H9 (cell line): ENCODE measurements at regions not wholly inside any gene's neighbourhood (a gene's known extent, or its start where the extent isn't known, plus 50 kb on each side); places are given as distances from the start of the nearest gene placed in this dataset.

Experiments
- DNase-seq: peaks from one replicate; pipeline ENCODE4 v3.0.0-alpha.2; 2017
- H2AFZ ChIP-seq: one replicate; pipeline ENCODE4 v1.6.1; 2013; ENCODE audit warnings: mild to moderate bottlenecking, low read length, control low read depth, moderate library complexity
- H2AK5ac ChIP-seq: 2 replicates; pipeline ENCODE4 v1.6.1; 2013; ENCODE audit warnings: low read length, control low read depth, mixed read lengths; ENCODE audit not compliant: insufficient read length
- H2BK120ac ChIP-seq: one replicate; pipeline ENCODE4 v1.6.1; 2013; ENCODE audit warnings: low read depth, mild to moderate bottlenecking, low read length, control low read depth, inconsistent platforms; ENCODE audit not compliant: poor library complexity, severe bottlenecking
- H2BK12ac ChIP-seq: 2 replicates; pipeline ENCODE4 v1.6.1; 2013; ENCODE audit warnings: low read length, control low read depth, mixed read lengths, low read depth; ENCODE audit not compliant: insufficient read length
- H2BK15ac ChIP-seq: 2 replicates; pipeline ENCODE4 v1.6.1; 2013; ENCODE audit warnings: low read depth, low read length, control low read depth
- H2BK20ac ChIP-seq: one replicate; pipeline ENCODE4 v1.6.1; 2013; ENCODE audit warnings: low read depth, mild to moderate bottlenecking, low read length, control low read depth, inconsistent platforms; ENCODE audit not compliant: poor library complexity, severe bottlenecking
- H2BK5ac ChIP-seq: 2 replicates; pipeline ENCODE4 v1.6.1; 2013; ENCODE audit warnings: low read length, control low read depth, mixed read lengths; ENCODE audit not compliant: insufficient read length
- H3K14ac ChIP-seq: 2 replicates; pipeline ENCODE4 v1.6.1; 2013; ENCODE audit warnings: low read length, control low read depth; ENCODE audit not compliant: insufficient read depth
- H3K18ac ChIP-seq: 2 replicates; pipeline ENCODE4 v1.6.1; 2013; ENCODE audit warnings: low read depth, mild to moderate bottlenecking, mixed read lengths, low read length, control low read depth; ENCODE audit not compliant: insufficient read length
- H3K23ac ChIP-seq: 2 replicates; pipeline ENCODE4 v1.6.1; 2013; ENCODE audit warnings: low read length, control low read depth, mixed read lengths, low read depth; ENCODE audit not compliant: insufficient read length
- H3K23me2 ChIP-seq: 2 replicates; pipeline ENCODE4 v1.6.1; 2013; ENCODE audit warnings: low read depth, mild to moderate bottlenecking, mixed read lengths, low read length, control low read depth; ENCODE audit not compliant: insufficient read length, poor library complexity, severe bottlenecking
- H3K27ac ChIP-seq: 2 replicates; pipeline ENCODE4 v1.5.1; 2013; ENCODE audit warnings: low read length, control low read depth, mixed read lengths, low read depth; ENCODE audit not compliant: insufficient read length
- H3K27me3 ChIP-seq: 2 replicates; pipeline ENCODE4 v1.6.1; 2013; ENCODE audit warnings: low read length, control low read depth, inconsistent platforms; ENCODE audit not compliant: insufficient read depth
- H3K4ac ChIP-seq: 2 replicates; pipeline ENCODE4 v1.6.1; 2013; ENCODE audit warnings: low read depth, mild to moderate bottlenecking, control low read depth, inconsistent platforms, low read length, moderate library complexity
- H3K4me1 ChIP-seq: 2 replicates; pipeline ENCODE4 v1.6.1; 2013; ENCODE audit warnings: low read length, control low read depth, inconsistent platforms; ENCODE audit not compliant: insufficient read depth
- H3K4me2 ChIP-seq: 2 replicates; pipeline ENCODE4 v1.6.1; 2013; ENCODE audit warnings: low read length, control low read depth, mixed read lengths; ENCODE audit not compliant: insufficient read length, insufficient read depth
- H3K56ac ChIP-seq: 2 replicates; pipeline ENCODE4 v1.6.1; 2013; ENCODE audit warnings: low read depth, mild to moderate bottlenecking, mixed read lengths, low read length, control low read depth; ENCODE audit not compliant: insufficient read length
- H3K79me1 ChIP-seq: 2 replicates; pipeline ENCODE4 v1.6.1; 2013; ENCODE audit warnings: low read depth, mild to moderate bottlenecking, moderate library complexity, low read length, control low read depth, inconsistent platforms; ENCODE audit not compliant: insufficient read depth, poor library complexity, severe bottlenecking
- H3K79me2 ChIP-seq: 2 replicates; pipeline ENCODE4 v1.6.1; 2013; ENCODE audit warnings: low read length, control low read depth, inconsistent platforms; ENCODE audit not compliant: insufficient read depth
- H3K9ac ChIP-seq: 2 replicates; pipeline ENCODE4 v1.6.1; 2013; ENCODE audit warnings: low read length, control low read depth, mixed read lengths; ENCODE audit not compliant: insufficient read length; ENCODE audit errors: extremely low read depth
- H3K9me3 ChIP-seq: one replicate; pipeline ENCODE4 v1.6.1; 2013; ENCODE audit warnings: low read depth, low read length, inconsistent platforms; ENCODE audit not compliant: control insufficient read depth
- H3T11ph ChIP-seq: one replicate; pipeline ENCODE4 v1.6.1; 2013; ENCODE audit warnings: mild to moderate bottlenecking, low read length, control low read depth, inconsistent platforms
- H4K20me1 ChIP-seq: one replicate; pipeline ENCODE4 v1.6.1; 2013; ENCODE audit not compliant: control insufficient read depth, insufficient read length, insufficient read depth
- H4K5ac ChIP-seq: 2 replicates; pipeline ENCODE4 v1.6.1; 2013; ENCODE audit warnings: low read depth, mild to moderate bottlenecking, mixed read lengths, low read length, control low read depth; ENCODE audit not compliant: insufficient read length
- H4K8ac ChIP-seq: replicated peaks from 2 replicates; pipeline ENCODE4 v1.6.1; 2013; ENCODE audit warnings: low read length, control low read depth, mixed read lengths, low read depth; ENCODE audit not compliant: insufficient read length
- H4K91ac ChIP-seq: 2 replicates; pipeline ENCODE4 v1.6.1; 2013; ENCODE audit warnings: low read depth, mild to moderate bottlenecking, moderate library complexity, mixed read lengths, low read length, control low read depth; ENCODE audit not compliant: insufficient read length
- H3K27ac Mint-ChIP-seq, 3 experiments: 2 replicates in 2 of 3; 3 replicates in 1 of 3; pipeline ENCODE4 v1.8.0; 2020 to 2021; ENCODE audit warnings: mixed read lengths in 3 of 3, mild to moderate bottlenecking in 1 of 3, moderate library complexity in 1 of 3
- H3K27me3 Mint-ChIP-seq: 2 replicates; pipeline ENCODE4 v1.8.0; 2021; ENCODE audit warnings: low read depth, mild to moderate bottlenecking, moderate library complexity, mixed read lengths
- H3K36me3 Mint-ChIP-seq, 3 experiments: 2 replicates in 2 of 3; 3 replicates in 1 of 3; pipeline ENCODE4 v1.8.0; 2020 to 2021; ENCODE audit warnings: low read depth in 3 of 3, mixed read lengths in 3 of 3; ENCODE audit not compliant: insufficient read depth in 1 of 3
- H3K4me1 Mint-ChIP-seq, 2 experiments: 2 replicates each; pipeline ENCODE4 v1.8.0; 2020; ENCODE audit warnings: mixed read lengths in 2 of 2
- H3K4me3 Mint-ChIP-seq, 2 experiments: 2 replicates in 1 of 2; 3 replicates in 1 of 2; pipeline ENCODE4 v1.8.0; 2020 to 2021; ENCODE audit warnings: mild to moderate bottlenecking in 2 of 2, mixed read lengths in 2 of 2, moderate library complexity in 1 of 2
- H3K9me3 Mint-ChIP-seq, 2 experiments: 2 replicates in 1 of 2; 3 replicates in 1 of 2; pipeline ENCODE4 v1.8.0; 2020; ENCODE audit warnings: mild to moderate bottlenecking in 2 of 2, mixed read lengths in 2 of 2, moderate library complexity in 1 of 2
- TF ChIP-seq, protein P1 (sequence below): fragments of 200-600 bp; sonication (generic); conservative IDR thresholded peaks from 3 replicates; pipeline ENCODE4 v1.8.0; 2021; ENCODE audit warnings: antibody characterized with exemption, mild to moderate bottlenecking

DNA sequence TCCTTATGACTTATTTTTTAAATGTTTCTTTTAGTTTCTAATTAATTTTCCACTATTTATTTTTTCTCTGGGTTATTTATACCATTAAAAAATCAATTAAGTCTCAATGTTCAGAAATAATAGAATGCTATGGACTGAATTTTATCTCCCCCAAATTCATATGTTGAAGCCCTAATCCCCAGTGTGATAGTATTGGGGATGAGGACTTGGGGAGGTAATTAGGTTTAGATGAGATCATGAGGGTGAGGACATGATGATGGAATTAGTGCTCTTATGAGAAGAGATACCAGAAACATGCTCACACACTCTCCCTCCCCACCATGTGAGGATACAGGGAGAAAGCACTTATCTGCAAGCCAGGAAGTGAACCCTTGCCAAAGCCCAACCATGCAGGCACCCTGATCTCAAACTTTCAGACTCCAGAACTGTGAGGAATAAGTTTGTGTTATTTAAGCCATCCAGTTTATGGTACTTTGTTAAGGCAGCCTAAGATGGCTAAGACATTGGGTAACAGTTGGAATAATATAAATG, 202.6 kb downstream of the MDFIC start:
- H3K4me3 Mint-ChIP-seq, result no peak overlapping the region
- Histone ChIP-seq H3K23ac (no peak overlapping the region), H3K79me2 (no peaks in the 10 kb centered on the region), H2BK12ac (no peak overlapping the region), H3K27ac (no peak overlapping the region), H3K4me2 (no peak overlapping the region), H2BK15ac (no peak overlapping the region), H3T11ph (no peak overlapping the region), H2BK5ac (no peak overlapping the region), H4K20me1 (no peaks in the 10 kb centered on the region), H3K9ac (no peak overlapping the region), H2BK120ac (no peak overlapping the region), H3K4me1 (no peaks in the 10 kb centered on the region), H3K79me1 (no peaks in the 10 kb centered on the region), H3K14ac (no peak overlapping the region), H4K91ac (no peak overlapping the region), H3K9me3 (no peaks in the 10 kb centered on the region), H4K5ac (no peak overlapping the region), H3K23me2 (no peaks in the 10 kb centered on the region), H4K8ac (no peak overlapping the region), H2AK5ac (no peak overlapping the region), H3K18ac (no peak overlapping the region), H3K4ac (no peak overlapping the region), H3K27me3 (no peaks in the 10 kb centered on the region), H2AFZ (no peak overlapping the region), H3K56ac (no peak overlapping the region), H2BK20ac (no peak overlapping the region)
- no peaks in the 10 kb centered on the region for H3K27me3 Mint-ChIP-seq
- peaks cover 0 to 5% of the 10 kb centered on the region in 2 experiments; a peak in 2 of 5 replicates for H3K9me3 Mint-ChIP-seq
- peaks cover 0 to 1% (median 0%) of the 10 kb centered on the region in 3 experiments; a peak in 2 of 7 replicates for H3K36me3 Mint-ChIP-seq
- TF ChIP-seq, protein P1, sequence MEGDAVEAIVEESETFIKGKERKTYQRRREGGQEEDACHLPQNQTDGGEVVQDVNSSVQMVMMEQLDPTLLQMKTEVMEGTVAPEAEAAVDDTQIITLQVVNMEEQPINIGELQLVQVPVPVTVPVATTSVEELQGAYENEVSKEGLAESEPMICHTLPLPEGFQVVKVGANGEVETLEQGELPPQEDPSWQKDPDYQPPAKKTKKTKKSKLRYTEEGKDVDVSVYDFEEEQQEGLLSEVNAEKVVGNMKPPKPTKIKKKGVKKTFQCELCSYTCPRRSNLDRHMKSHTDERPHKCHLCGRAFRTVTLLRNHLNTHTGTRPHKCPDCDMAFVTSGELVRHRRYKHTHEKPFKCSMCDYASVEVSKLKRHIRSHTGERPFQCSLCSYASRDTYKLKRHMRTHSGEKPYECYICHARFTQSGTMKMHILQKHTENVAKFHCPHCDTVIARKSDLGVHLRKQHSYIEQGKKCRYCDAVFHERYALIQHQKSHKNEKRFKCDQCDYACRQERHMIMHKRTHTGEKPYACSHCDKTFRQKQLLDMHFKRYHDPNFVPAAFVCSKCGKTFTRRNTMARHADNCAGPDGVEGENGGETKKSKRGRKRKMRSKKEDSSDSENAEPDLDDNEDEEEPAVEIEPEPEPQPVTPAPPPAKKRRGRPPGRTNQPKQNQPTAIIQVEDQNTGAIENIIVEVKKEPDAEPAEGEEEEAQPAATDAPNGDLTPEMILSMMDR, result no peak
- DNase-seq, result no peak
- no peak overlapping the region for H3K27ac Mint-ChIP-seq
- H3K4me1 Mint-ChIP-seq, result no peaks in the 10 kb centered on the region
